Keratinocyte (primary cell): ENCODE measurements at regions not wholly inside any gene's neighbourhood (a gene's known extent, or its start where the extent isn't known, plus 50 kb on each side); places are given as distances from the start of the nearest gene placed in this dataset.

ENCODE experiments used
- CTCF ChIP-seq, 3 experiments: IDR thresholded peaks in 1 of 3; conservative IDR thresholded peaks in 1 of 3; optimal IDR thresholded peaks in 1 of 3; 2 replicates in 2 of 3; 3 replicates in 1 of 3; pipeline versions ENCODE3 to v1.5.1; 2011; ENCODE audit warnings: low read length in 3 of 3, mild to moderate bottlenecking in 3 of 3, moderate library complexity in 2 of 3, control low read depth in 1 of 3, inconsistent platforms in 1 of 3; ENCODE audit not compliant: insufficient read depth in 2 of 3; ENCODE audit errors: extremely low read depth in 1 of 3
- EZH2 ChIP-seq: IDR thresholded peaks from one replicate; pipeline ENCODE4 v1.6.1; 2012; ENCODE audit warnings: inconsistent platforms, mild to moderate bottlenecking, low read length, moderate library complexity

- TF ChIP-seq CTCF (optimal IDR thresholded peaks at IDR 0.05 in 1 of 3, IDR thresholded peaks at IDR 0.05 in 1 of 3, conservative IDR thresholded peaks at IDR 0.05 in 1 of 3; ENCODE audit: extremely low read depth in 1 of 3, insufficient read depth in 2 of 3, low read length in 3 of 3): no peak
- no peak for TF ChIP-seq EZH2
Measured at GRCh38 chr5:142520885-142521284, 165.0 kb downstream of the FGF1 start.
